ENCODE measurements at regions not wholly inside any gene's neighbourhood (a gene's known extent, or its start where the extent isn't known, plus 50 kb on each side); places are given as distances from the start of the nearest gene placed in this dataset.

DNA sequence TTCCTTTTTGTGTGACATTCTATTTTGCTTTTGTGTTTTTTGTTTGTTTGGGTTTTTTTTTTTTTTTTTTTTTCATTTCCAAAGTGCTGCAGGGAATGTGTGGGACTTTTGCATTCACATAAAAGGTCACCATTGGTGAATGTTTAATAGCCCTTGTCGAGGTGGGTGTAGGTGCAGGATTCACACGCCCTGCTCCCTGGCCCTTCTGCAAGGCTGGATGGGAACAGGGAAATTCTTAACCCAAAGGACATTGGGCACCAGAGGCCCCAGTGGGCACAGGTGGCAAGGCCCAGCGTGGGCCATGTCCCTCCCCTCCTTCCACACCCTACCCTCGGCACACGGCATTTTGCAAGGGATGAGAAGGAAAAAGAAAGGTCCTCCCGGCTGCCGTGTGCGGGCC lies 50.4 kb upstream of the NOTCH1 start:
- H3K23me2 ChIP-seq (ENCODE audit: low read depth, low read length) = no peaks in the 10 kb centered on the region
- H2BK20ac ChIP-seq (ENCODE audit: low read length) = 0 out of 2 replicates have a peak overlapping the region, but pooled peaks have one; percentile 32
- H2BK15ac ChIP-seq (ENCODE audit: low read length) = peak overlapping the region; percentile 98; the same call in 1 of the 2 replicates
- FAIRE-seq (no peak), DNase-seq (ENCODE audit: low read depth in 1 of 2, low spot score in 2 of 2) (no peak)
- no peak overlapping the region for H2BK120ac ChIP-seq (replicated peaks; ENCODE audit: low read depth, low read length)
- no peak overlapping the region for H3K56ac ChIP-seq (replicated peaks; ENCODE audit: insufficient read length, low read depth, low read length)
- no peak for TF ChIP-seq TCF12 (IDR thresholded peaks at IDR 0.05; ENCODE audit: low read depth, low read length)
- TF ChIP-seq TEAD4 (IDR thresholded peaks at IDR 0.05; ENCODE audit: low read depth, low read length) = no peak
- no peak for TF ChIP-seq RBBP5 (IDR thresholded peaks at IDR 0.05; ENCODE audit: borderline replicate concordance, low read depth, low read length)
- TF ChIP-seq SIN3A (conservative IDR thresholded peaks at IDR 0.05 in 1 of 2, IDR thresholded peaks at IDR 0.05 in 1 of 2; ENCODE audit: low read depth in 1 of 2, low read length in 2 of 2) = no peak
- TF ChIP-seq EP300 (IDR thresholded peaks at IDR 0.05; ENCODE audit: borderline replicate concordance in 1 of 2, low read depth in 2 of 2, low read length in 2 of 2) = no peak
- no peak for TF ChIP-seq BCL11A (IDR thresholded peaks at IDR 0.05; ENCODE audit: low read depth in 2 of 2, low read length in 2 of 2)
- TF ChIP-seq CTCF (IDR thresholded peaks at IDR 0.05; ENCODE audit: control extremely low read depth in 1 of 3, insufficient read depth in 1 of 3, low read depth in 1 of 3, low read length in 3 of 3) = no peak
- no peak for TF ChIP-seq HDAC6 (IDR thresholded peaks at IDR 0.05; ENCODE audit: low read depth, low read length)
- TF ChIP-seq SUZ12 (IDR thresholded peaks at IDR 0.05; ENCODE audit: low read length) = no peak
- peak overlapping the region; percentile 52 for H4K91ac ChIP-seq (replicated peaks; ENCODE audit: insufficient read length, low read length)
- H3K9ac ChIP-seq (replicated peaks in 1 of 4; ENCODE audit: extremely low read depth in 1 of 4, low read depth in 3 of 4, low read length in 3 of 4) = no peak overlapping the region
- H4K5ac ChIP-seq (ENCODE audit: insufficient read length, low read depth, low read length) = no peak overlapping the region
- 79% methylated on average over 7 of the region's 8 CpGs; no CpG with 5 or more reads in 1 of the 2 experiments for WGBS, 2 experiments (ENCODE audit: extremely low coverage in 1 of 2, insufficient coverage in 1 of 2, insufficient read length in 1 of 2, insufficient replicate concordance in 2 of 2, low coverage in 1 of 2, low lambda C conversion rate in 2 of 2, missing lambda C conversion rate in 1 of 2)
- H3K27ac ChIP-seq (ENCODE audit: low read depth, low read length) = no peak overlapping the region
- H3K79me1 ChIP-seq (ENCODE audit: low read depth, low read length) = no peaks in the 10 kb centered on the region
- no peak overlapping the region for H3K4ac ChIP-seq (replicated peaks; ENCODE audit: insufficient read length, low read depth, low read length)
- no peak overlapping the region for H3K4me2 ChIP-seq (ENCODE audit: insufficient read depth in 1 of 2, low read depth in 2 of 2, low read length in 2 of 2)
- POLR2A ChIA-PET (ENCODE audit: partially characterized antibody) = interaction anchor here (1.3 kb wide), 2 partner anchors 8 to 25 kb away, joined by 3 read pairs; no protein-coding TSS in a partner anchor
- no peaks in the 10 kb centered on the region for H3K27me3 ChIP-seq (replicated peaks in 1 of 4; ENCODE audit: control insufficient read depth in 3 of 4, extremely low read depth in 1 of 4, insufficient read depth in 3 of 4, low read length in 3 of 4)
- no peaks in the 10 kb centered on the region for H3K36me3 ChIP-seq (ENCODE audit: control insufficient read depth in 2 of 4, insufficient read depth in 4 of 4, low read length in 3 of 4)
- H3K9me3 ChIP-seq (ENCODE audit: insufficient read depth in 2 of 2, low read depth in 1 of 2, low read length in 1 of 2) = peaks cover 0 to 3% of the 10 kb centered on the region in 2 experiments; a peak in 1 of 4 replicates
- CTCF ChIA-PET (ENCODE audit: partially characterized antibody) = interaction anchor here (0.9 to 1.6 kb wide), 3 partner anchors 17 to 108 kb away, joined by 3 to 6 read pairs (median 4); no protein-coding TSS in a partner anchor
- peak overlapping the region; percentile 44; the same call in 1 of the 2 replicates for H2BK5ac ChIP-seq (ENCODE audit: low read depth, low read length)
- H3K79me2 ChIP-seq (ENCODE audit: control insufficient read depth in 1 of 2, insufficient read depth in 2 of 2, low read length in 2 of 2) = no peaks in the 10 kb centered on the region
- no peak overlapping the region for H3K4me3 ChIP-seq (ENCODE audit: extremely low read depth in 1 of 4, insufficient read depth in 2 of 4, low read depth in 3 of 4, low read length in 4 of 4)
- H2AK5ac ChIP-seq (ENCODE audit: low read depth, low read length) = 0 out of 2 replicates have a peak overlapping the region, but pooled peaks have one; percentile 39
- no peaks in the 10 kb centered on the region for H4K20me1 ChIP-seq (replicated peaks in 1 of 2; ENCODE audit: control insufficient read depth in 1 of 2, insufficient read depth in 2 of 2, low read length in 2 of 2)
- peaks cover 0 to 17% (median 2%) of the 10 kb centered on the region in 4 experiments; a peak in 5 of 7 replicates for H3K4me1 ChIP-seq (replicated peaks in 1 of 4; ENCODE audit: control insufficient read depth in 3 of 4, insufficient read depth in 4 of 4, low read length in 3 of 4)
- H2BK12ac ChIP-seq (ENCODE audit: low read depth, low read length) = 0 out of 2 replicates have a peak overlapping the region, but pooled peaks have one; percentile 68
- no peak overlapping the region for H4K8ac ChIP-seq (ENCODE audit: extremely low read depth, insufficient read depth, low read length)
- H3K23ac ChIP-seq (ENCODE audit: insufficient read length) = no peak overlapping the region
- H2AFZ ChIP-seq (ENCODE audit: low read length) = no peak overlapping the region
- H3K14ac ChIP-seq (ENCODE audit: insufficient read length) = no peak overlapping the region
- peak overlapping the region; percentile 48; the same call in 1 of the 2 replicates for H3K18ac ChIP-seq (ENCODE audit: extremely low read depth, low read length)
